OCI-LY1 (cell line): ENCODE measurements at regions not wholly inside any gene's neighbourhood (a gene's known extent, or its start where the extent isn't known, plus 50 kb on each side); places are given as distances from the start of the nearest gene placed in this dataset.

Experiments
- H2AFZ ChIP-seq: fragments of 200-600 bp; sonication (generic), shearing (Covaris generic); 2 replicates; pipeline ENCODE4 v1.6.0; 2014; ENCODE audit warnings: antibody characterized with exemption, mild to moderate bottlenecking, low read length
- H3F3A ChIP-seq: fragments of 200-600 bp; sonication (generic), shearing (Covaris generic); 2 replicates; pipeline ENCODE4 v1.6.0; 2014; ENCODE audit warnings: mild to moderate bottlenecking, antibody characterized with exemption, low read length, moderate library complexity; ENCODE audit not compliant: insufficient read depth
- H3K27ac ChIP-seq: fragments of 200-600 bp; sonication (generic); 2 replicates; pipeline ENCODE4 v1.5.1; 2014; ENCODE audit warnings: low read length, mixed run types, mild to moderate bottlenecking, low read depth; ENCODE audit not compliant: poor library complexity, severe bottlenecking
- H3K27me3 ChIP-seq: fragments of 200-600 bp; sonication (generic); 2 replicates; pipeline ENCODE4 v1.6.0; 2014; ENCODE audit warnings: antibody characterized with exemption, mild to moderate bottlenecking, low read length, moderate library complexity; ENCODE audit not compliant: insufficient read depth
- H3K36me3 ChIP-seq: fragments of 200-600 bp; sonication (generic); 2 replicates; pipeline ENCODE4 v1.6.1; 2014; ENCODE audit warnings: mild to moderate bottlenecking, antibody characterized with exemption, low read length, moderate library complexity, mixed read lengths; ENCODE audit not compliant: insufficient read depth
- H3K4me1 ChIP-seq: fragments of 200-600 bp; sonication (generic); 2 replicates; pipeline ENCODE4 v1.5.1; 2014; ENCODE audit warnings: mild to moderate bottlenecking, low read length, moderate library complexity; ENCODE audit not compliant: insufficient read depth, severe bottlenecking
- H3K4me2 ChIP-seq: fragments of 200-600 bp; sonication (generic), shearing (Covaris generic); 2 replicates; pipeline ENCODE4 v1.6.1; 2014; ENCODE audit warnings: low read length
- H3K4me3 ChIP-seq: fragments of 200-600 bp; sonication (generic); 2 replicates; pipeline ENCODE4 v1.5.1; 2014; ENCODE audit warnings: low read length, low read depth, mild to moderate bottlenecking, mixed read lengths; ENCODE audit not compliant: poor library complexity, severe bottlenecking
- H3K79me2 ChIP-seq: fragments of 200-600 bp; shearing (Covaris generic); 2 replicates; pipeline ENCODE4 v1.6.1; 2016; ENCODE audit warnings: mixed run types, low read length, mixed read lengths; ENCODE audit not compliant: insufficient read depth
- H3K9ac ChIP-seq: fragments of 200-600 bp; sonication (generic), shearing (Covaris generic); 2 replicates; pipeline ENCODE4 v1.6.1; 2014; ENCODE audit warnings: mild to moderate bottlenecking, low read length, mixed read lengths
- H3K9me2 ChIP-seq: fragments of 200-600 bp; sonication (generic), shearing (Covaris generic); 2 replicates; pipeline ENCODE4 v1.6.1; 2014; ENCODE audit warnings: low read depth, mild to moderate bottlenecking, low read length, mixed read lengths
- H3K9me3 ChIP-seq: fragments of 200-600 bp; shearing (Covaris generic); 2 replicates; pipeline ENCODE4 v1.6.1; 2014; ENCODE audit warnings: low read length, mixed read lengths
- H4K20me1 ChIP-seq: fragments of 200-600 bp; sonication (generic), shearing (Covaris generic); 2 replicates; pipeline ENCODE4 v1.6.0; 2016; ENCODE audit warnings: mild to moderate bottlenecking, low read length; ENCODE audit not compliant: insufficient read depth
- EZH2 ChIP-seq: fragments of 200-600 bp; sonication (generic), shearing (Covaris generic); IDR thresholded peaks from 2 replicates; pipeline ENCODE4 v1.8.0; 2017; ENCODE audit warnings: borderline replicate concordance, mixed run types, mild to moderate bottlenecking, antibody characterized with exemption, low read length, moderate library complexity, mixed read lengths
- TF ChIP-seq, protein P1 (sequence below): fragments of 200-600 bp; sonication (generic), shearing (Covaris generic); IDR thresholded peaks from 2 replicates; pipeline ENCODE4 v1.5.1; 2017; ENCODE audit warnings: mild to moderate bottlenecking, antibody characterized with exemption, low read length, moderate library complexity, mixed read lengths

DNA sequence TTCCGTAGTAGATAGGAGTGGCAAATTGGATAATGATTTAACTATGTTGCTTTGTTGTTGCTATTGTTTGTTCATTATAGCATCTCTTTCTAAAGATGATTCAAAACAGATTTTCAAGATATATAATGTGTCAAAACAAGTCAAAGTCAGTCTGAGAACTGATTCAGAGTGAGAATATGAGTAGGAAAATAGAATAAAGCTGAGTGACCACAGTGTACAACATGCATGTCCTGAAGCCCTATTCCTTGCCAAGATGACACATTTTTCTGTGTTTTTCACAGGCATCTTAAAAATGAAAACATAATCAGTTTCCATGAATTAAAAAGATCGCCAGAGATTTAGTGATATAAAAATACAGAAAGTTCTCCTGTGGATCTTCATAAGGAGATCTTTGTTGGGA is 57.0 kb upstream of the THRB start:
- no peak overlapping the region for H3K4me3 ChIP-seq
- no peak overlapping the region for H3K27ac ChIP-seq

GRCh38 chr3:24562895-24563294 is 68.2 kb upstream of the THRB start:
- H3K9ac ChIP-seq, result no peak overlapping the region
- H3K4me3 ChIP-seq, result no peak overlapping the region
- no peaks in the 10 kb centered on the region for H3K9me3 ChIP-seq
- TF ChIP-seq, protein P1, sequence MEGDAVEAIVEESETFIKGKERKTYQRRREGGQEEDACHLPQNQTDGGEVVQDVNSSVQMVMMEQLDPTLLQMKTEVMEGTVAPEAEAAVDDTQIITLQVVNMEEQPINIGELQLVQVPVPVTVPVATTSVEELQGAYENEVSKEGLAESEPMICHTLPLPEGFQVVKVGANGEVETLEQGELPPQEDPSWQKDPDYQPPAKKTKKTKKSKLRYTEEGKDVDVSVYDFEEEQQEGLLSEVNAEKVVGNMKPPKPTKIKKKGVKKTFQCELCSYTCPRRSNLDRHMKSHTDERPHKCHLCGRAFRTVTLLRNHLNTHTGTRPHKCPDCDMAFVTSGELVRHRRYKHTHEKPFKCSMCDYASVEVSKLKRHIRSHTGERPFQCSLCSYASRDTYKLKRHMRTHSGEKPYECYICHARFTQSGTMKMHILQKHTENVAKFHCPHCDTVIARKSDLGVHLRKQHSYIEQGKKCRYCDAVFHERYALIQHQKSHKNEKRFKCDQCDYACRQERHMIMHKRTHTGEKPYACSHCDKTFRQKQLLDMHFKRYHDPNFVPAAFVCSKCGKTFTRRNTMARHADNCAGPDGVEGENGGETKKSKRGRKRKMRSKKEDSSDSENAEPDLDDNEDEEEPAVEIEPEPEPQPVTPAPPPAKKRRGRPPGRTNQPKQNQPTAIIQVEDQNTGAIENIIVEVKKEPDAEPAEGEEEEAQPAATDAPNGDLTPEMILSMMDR, result no peak
- TF ChIP-seq EZH2, result no peak
- no peak overlapping the region for H3K4me2 ChIP-seq
- H3F3A ChIP-seq, result no peaks in the 10 kb centered on the region
- H3K36me3 ChIP-seq, result no peaks in the 10 kb centered on the region
- H3K27me3 ChIP-seq, result no peaks in the 10 kb centered on the region
- no peaks in the 10 kb centered on the region for H3K9me2 ChIP-seq
- no peaks in the 10 kb centered on the region for H4K20me1 ChIP-seq
- H3K4me1 ChIP-seq, result no peaks in the 10 kb centered on the region
- no peak overlapping the region for H2AFZ ChIP-seq
- no peak overlapping the region for H3K27ac ChIP-seq
- H3K79me2 ChIP-seq, result no peaks in the 10 kb centered on the region

More for the DNA sequence above, 57.0 kb upstream of the THRB start:
- Histone ChIP-seq H3K36me3 (no peaks in the 10 kb centered on the region), H3K4me1 (no peaks in the 10 kb centered on the region), H2AFZ (no peak overlapping the region), H3K9me3 (no peaks in the 10 kb centered on the region), H3K79me2 (no peaks in the 10 kb centered on the region), H3F3A (no peaks in the 10 kb centered on the region), H3K9ac (no peak overlapping the region), H3K27me3 (no peaks in the 10 kb centered on the region), H3K4me2 (no peak overlapping the region), H3K9me2 (no peaks in the 10 kb centered on the region), H4K20me1 (no peaks in the 10 kb centered on the region)
- TF ChIP-seq, protein P1, result no peak
- TF ChIP-seq EZH2, result no peak

- Histone ChIP-seq H4K20me1 (no peaks in the 10 kb centered on the region), H3K9me2 (no peaks in the 10 kb centered on the region), H3K27me3 (no peaks in the 10 kb centered on the region), H2AFZ (no peak overlapping the region), H3K4me3 (no peak overlapping the region), H3K4me2 (no peak overlapping the region), H3K9me3 (no peaks in the 10 kb centered on the region), H3K27ac (no peak overlapping the region), H3K4me1 (no peaks in the 10 kb centered on the region), H3K9ac (no peak overlapping the region), H3K79me2 (no peaks in the 10 kb centered on the region), H3K36me3 (no peaks in the 10 kb centered on the region), H3F3A (no peaks in the 10 kb centered on the region)
- TF ChIP-seq, protein P1, result no peak
These were observed 70.4 kb upstream of the THRB start for GRCh38 chr3:24565053-24565452.
